Suprapubic skin (tissue), 3 donors: ENCODE measurements at regions not wholly inside any gene's neighbourhood (a gene's known extent, or its start where the extent isn't known, plus 50 kb on each side); places are given as distances from the start of the nearest gene placed in this dataset.

ENCODE experiments used
- CTCF ChIP-seq, 2 donors: fragments of 200-600 bp in 1 of 2; fragments of 450-650 bp in 1 of 2; sonication (generic) in 1 of 2; IDR thresholded peaks; one replicate each; pipeline ENCODE4 v1.5.1; 2016 to 2019; ENCODE audit warnings: antibody characterized with exemption in 2 of 2, mild to moderate bottlenecking in 1 of 2, moderate library complexity in 1 of 2
- POLR2A ChIP-seq, 2 donors: fragments of 450-650 bp; IDR thresholded peaks; one replicate each; pipeline ENCODE4 v1.6.1; 2017; ENCODE audit warnings: antibody characterized with exemption in 2 of 2, mild to moderate bottlenecking in 2 of 2, moderate library complexity in 2 of 2

GRCh38 chr12:90216815-90217214, 508.2 kb upstream of the ATP2B1 start:
- TF ChIP-seq CTCF (IDR thresholded peaks at IDR 0.05): no peak
- TF ChIP-seq POLR2A (IDR thresholded peaks at IDR 0.05): no peak
